ENCODE measurements at regions not wholly inside any gene's neighbourhood (a gene's known extent, or its start where the extent isn't known, plus 50 kb on each side); places are given as distances from the start of the nearest gene placed in this dataset.
"Not testable (repeated sequence)": the region's sequence is repeated elsewhere in the genome, so short reads cannot be mapped to it uniquely, and the experiment has no call there.

DNA sequence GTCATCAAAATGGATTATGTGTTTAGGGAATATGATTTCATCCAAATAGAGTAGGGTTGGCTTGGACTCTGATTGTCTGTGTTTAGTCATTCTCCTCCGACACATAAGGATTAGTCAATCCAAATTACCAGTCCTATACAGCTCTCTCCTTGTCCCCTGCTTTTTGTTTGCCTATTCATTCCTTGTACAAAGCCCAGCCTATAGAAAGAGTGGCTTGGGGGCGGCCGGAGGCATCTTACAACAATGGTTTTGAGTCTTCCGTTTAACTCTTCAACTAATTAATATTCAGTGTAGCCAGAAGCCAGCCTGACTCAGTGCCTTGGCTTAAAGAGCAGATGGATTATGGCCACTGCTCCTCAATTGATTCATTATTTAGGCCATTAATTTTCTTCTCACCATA lies 796.6 kb upstream of the POU3F4 start:
- Mint-ChIP-seq H3K27me3 (ENCODE audit: low read depth) (no peaks in the 10 kb centered on the region), H3K27ac (ENCODE audit: unreplicated experiment) (no peak overlapping the region), H3K9me3 (ENCODE audit: low read depth) (peaks cover 8% of the 10 kb centered on the region), H3K4me3 (ENCODE audit: unreplicated experiment) (no peak overlapping the region), H3K36me3 (ENCODE audit: low read depth) (no peaks in the 10 kb centered on the region), H3K4me1 (ENCODE audit: low read depth) (no peaks in the 10 kb centered on the region)
- no peak for DNase-seq (ENCODE audit: low spot score)
- TF ChIP-seq, protein P1, sequence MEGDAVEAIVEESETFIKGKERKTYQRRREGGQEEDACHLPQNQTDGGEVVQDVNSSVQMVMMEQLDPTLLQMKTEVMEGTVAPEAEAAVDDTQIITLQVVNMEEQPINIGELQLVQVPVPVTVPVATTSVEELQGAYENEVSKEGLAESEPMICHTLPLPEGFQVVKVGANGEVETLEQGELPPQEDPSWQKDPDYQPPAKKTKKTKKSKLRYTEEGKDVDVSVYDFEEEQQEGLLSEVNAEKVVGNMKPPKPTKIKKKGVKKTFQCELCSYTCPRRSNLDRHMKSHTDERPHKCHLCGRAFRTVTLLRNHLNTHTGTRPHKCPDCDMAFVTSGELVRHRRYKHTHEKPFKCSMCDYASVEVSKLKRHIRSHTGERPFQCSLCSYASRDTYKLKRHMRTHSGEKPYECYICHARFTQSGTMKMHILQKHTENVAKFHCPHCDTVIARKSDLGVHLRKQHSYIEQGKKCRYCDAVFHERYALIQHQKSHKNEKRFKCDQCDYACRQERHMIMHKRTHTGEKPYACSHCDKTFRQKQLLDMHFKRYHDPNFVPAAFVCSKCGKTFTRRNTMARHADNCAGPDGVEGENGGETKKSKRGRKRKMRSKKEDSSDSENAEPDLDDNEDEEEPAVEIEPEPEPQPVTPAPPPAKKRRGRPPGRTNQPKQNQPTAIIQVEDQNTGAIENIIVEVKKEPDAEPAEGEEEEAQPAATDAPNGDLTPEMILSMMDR (IDR thresholded peaks at IDR 0.05): no peak

DNA sequence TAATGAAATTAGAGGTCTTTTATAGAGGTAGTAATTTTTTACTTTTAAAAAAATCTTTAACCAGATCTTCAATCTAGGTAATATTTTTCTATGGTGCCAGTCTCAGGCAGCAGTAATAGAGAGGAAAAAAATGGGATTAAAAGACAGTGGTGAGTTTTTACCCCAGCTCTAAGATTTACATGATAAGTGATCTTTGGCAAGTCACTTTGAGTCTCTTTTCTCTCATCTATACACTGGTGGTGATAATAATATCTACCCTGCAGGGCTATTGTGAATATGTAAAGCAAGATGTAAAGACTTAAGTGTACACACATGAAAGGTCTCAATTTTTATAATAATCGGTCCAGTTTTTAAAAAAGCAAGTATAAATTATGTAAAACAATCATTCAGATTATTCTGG lies 786.2 kb upstream of the POU3F4 start:
- Mint-ChIP-seq H3K4me3 (ENCODE audit: unreplicated experiment) (no peak overlapping the region), H3K27ac (ENCODE audit: unreplicated experiment) (no peak overlapping the region), H3K4me1 (ENCODE audit: low read depth) (no peaks in the 10 kb centered on the region), H3K27me3 (ENCODE audit: low read depth) (no peaks in the 10 kb centered on the region), H3K9me3 (ENCODE audit: low read depth) (peaks cover 1% of the 10 kb centered on the region), H3K36me3 (ENCODE audit: low read depth) (no peaks in the 10 kb centered on the region)
- DNase-seq (ENCODE audit: low spot score): no peak
- TF ChIP-seq, protein P1 (IDR thresholded peaks at IDR 0.05): no peak

DNA sequence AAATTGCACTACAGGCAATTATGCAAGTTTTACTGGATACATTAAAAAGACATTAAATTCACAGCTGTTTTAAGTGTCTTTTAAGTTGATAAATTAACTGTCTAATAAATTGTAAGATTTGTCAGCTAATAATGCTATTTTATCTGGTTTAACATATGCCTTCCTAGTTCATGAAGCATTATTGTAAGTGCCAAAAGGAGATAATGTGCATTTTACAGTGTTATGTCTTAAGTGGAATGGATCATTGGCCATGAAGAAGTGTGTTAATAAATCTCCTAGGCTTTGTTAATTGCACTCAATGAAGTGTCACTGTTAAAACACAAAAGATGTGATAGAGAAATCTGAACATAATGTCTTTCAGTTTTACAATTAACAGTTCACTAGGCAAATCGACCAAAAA lies 784.3 kb upstream of the POU3F4 start:
- Mint-ChIP-seq H3K4me1 (ENCODE audit: low read depth) (no peaks in the 10 kb centered on the region), H3K27ac (ENCODE audit: unreplicated experiment) (no peak overlapping the region), H3K27me3 (ENCODE audit: low read depth) (no peaks in the 10 kb centered on the region), H3K9me3 (ENCODE audit: low read depth) (no peaks in the 10 kb centered on the region), H3K4me3 (ENCODE audit: unreplicated experiment) (no peak overlapping the region), H3K36me3 (ENCODE audit: low read depth) (no peaks in the 10 kb centered on the region)
- no peak for DNase-seq (ENCODE audit: low spot score)
- TF ChIP-seq, protein P1 (IDR thresholded peaks at IDR 0.05): no peak

DNA sequence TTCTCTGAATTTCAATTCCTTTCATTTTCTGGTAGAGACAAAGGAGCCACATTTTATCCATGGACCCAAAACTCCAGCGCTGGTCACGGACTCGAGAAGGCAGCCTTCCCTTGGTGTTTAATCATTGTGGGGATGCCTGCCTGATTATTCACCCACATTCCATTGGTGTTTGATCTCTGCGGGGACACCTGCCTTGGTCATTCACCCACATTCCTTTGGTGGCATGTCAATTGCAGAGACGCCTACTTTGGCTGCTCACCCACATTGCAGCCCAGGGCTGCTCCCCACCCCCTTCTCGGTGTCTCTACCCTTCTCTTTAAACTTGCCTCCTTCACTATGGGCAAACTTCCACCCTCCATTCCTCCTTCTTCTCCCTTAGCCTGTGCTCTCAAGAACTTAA lies 780.7 kb upstream of the POU3F4 start:
- H3K4me3 Mint-ChIP-seq (ENCODE audit: unreplicated experiment); H3K27ac Mint-ChIP-seq (ENCODE audit: unreplicated experiment); DNase-seq (ENCODE audit: low spot score); H3K27me3 Mint-ChIP-seq (ENCODE audit: low read depth); H3K4me1 Mint-ChIP-seq (ENCODE audit: low read depth); H3K9me3 Mint-ChIP-seq (ENCODE audit: low read depth); H3K36me3 Mint-ChIP-seq (ENCODE audit: low read depth): not testable (repeated sequence)

DNA sequence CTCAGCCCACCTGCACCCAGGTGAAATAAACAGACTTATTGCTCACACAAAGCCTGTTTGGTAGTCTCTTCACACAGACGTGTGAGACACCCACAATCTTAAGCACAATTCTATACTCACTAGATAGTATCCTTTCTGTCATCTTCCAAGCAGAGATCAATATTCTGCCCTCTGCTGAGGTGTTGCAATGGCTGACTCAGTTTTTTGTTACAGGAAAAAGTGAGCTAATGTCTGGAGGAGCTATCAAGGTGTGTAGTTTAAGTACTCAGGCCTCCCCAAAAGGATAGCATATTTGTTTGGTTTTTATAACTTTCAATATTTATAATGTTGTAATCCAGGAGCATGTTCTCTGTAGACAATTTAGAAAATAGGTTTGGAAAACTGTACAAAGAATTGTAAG lies 775.2 kb upstream of the POU3F4 start:
- Mint-ChIP-seq H3K9me3 (ENCODE audit: low read depth) (no peaks in the 10 kb centered on the region), H3K4me3 (ENCODE audit: unreplicated experiment) (no peak overlapping the region), H3K27ac (ENCODE audit: unreplicated experiment) (no peak overlapping the region), H3K4me1 (ENCODE audit: low read depth) (no peaks in the 10 kb centered on the region), H3K36me3 (ENCODE audit: low read depth) (no peaks in the 10 kb centered on the region), H3K27me3 (ENCODE audit: low read depth) (no peaks in the 10 kb centered on the region)
- TF ChIP-seq, protein P1 (IDR thresholded peaks at IDR 0.05): no peak
- DNase-seq (ENCODE audit: low spot score): no peak

DNA sequence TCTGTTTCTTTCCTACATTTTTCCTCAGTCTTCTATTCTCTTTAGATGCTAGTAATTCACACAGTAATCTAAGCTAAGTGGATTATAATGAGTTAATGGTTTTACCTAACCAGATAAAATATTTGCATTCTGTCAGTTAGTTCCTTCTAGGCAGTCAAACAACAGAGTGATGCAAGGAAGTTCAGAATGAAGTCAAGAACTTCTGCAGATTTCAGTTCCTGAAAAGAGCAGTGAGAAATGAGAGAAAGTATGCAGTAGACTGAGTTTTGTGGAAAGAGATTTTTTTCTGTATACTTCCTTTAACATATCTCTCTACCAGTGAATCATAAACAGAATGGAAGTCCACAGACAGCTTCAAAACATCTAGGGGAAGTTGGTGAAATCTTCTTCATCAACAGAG lies 774.0 kb upstream of the POU3F4 start:
- DNase-seq (ENCODE audit: low spot score): no peak
- Mint-ChIP-seq H3K4me3 (ENCODE audit: unreplicated experiment) (no peak overlapping the region), H3K36me3 (ENCODE audit: low read depth) (no peaks in the 10 kb centered on the region), H3K9me3 (ENCODE audit: low read depth) (no peaks in the 10 kb centered on the region), H3K27ac (ENCODE audit: unreplicated experiment) (no peak overlapping the region), H3K27me3 (ENCODE audit: low read depth) (no peaks in the 10 kb centered on the region), H3K4me1 (ENCODE audit: low read depth) (no peaks in the 10 kb centered on the region)
- TF ChIP-seq, protein P1 (IDR thresholded peaks at IDR 0.05): no peak

DNA sequence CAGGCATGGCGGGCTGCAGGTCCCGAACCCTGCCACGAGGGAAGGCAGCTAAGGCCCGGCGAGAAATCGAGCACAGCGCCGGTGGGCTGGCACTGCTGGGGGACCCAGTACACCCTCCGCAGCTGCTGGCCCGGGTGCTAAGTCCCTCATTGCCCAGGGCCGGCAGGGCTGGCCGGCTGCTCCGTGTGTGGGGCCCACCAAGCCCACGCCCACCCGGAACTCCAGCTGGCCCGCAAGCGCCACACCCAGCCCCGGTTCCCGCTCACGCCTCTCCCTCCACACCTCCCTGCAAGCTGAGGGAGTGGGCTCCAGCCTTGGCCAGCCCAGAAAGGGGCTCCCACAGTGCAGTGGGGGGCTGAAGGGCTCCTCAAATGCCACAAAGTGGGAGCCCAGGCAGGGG lies 769.8 kb upstream of the POU3F4 start:
- H3K27me3 Mint-ChIP-seq (ENCODE audit: low read depth); H3K4me3 Mint-ChIP-seq (ENCODE audit: unreplicated experiment); H3K4me1 Mint-ChIP-seq (ENCODE audit: low read depth); H3K27ac Mint-ChIP-seq (ENCODE audit: unreplicated experiment); H3K9me3 Mint-ChIP-seq (ENCODE audit: low read depth); H3K36me3 Mint-ChIP-seq (ENCODE audit: low read depth): not testable (repeated sequence)
- DNase-seq (ENCODE audit: low spot score): peak; percentile 75
